Skeletal muscle cell (primary cell): ENCODE measurements at regions not wholly inside any gene's neighbourhood (a gene's known extent, or its start where the extent isn't known, plus 50 kb on each side); places are given as distances from the start of the nearest gene placed in this dataset.
A peak's percentile ranks its signal among the peaks of the same experiment; 100 is the strongest.

Experiments used
- DNase-seq: peaks from one replicate; pipeline ENCODE4 v3.0.0-alpha.2; 2010; ENCODE audit warnings: low read depth
- H3K4me3 ChIP-seq: 2 replicates; pipeline ENCODE4 v1.5.1; 2011; ENCODE audit warnings: low read depth, mild to moderate bottlenecking, control low read depth, low read length, moderate library complexity

DNA sequence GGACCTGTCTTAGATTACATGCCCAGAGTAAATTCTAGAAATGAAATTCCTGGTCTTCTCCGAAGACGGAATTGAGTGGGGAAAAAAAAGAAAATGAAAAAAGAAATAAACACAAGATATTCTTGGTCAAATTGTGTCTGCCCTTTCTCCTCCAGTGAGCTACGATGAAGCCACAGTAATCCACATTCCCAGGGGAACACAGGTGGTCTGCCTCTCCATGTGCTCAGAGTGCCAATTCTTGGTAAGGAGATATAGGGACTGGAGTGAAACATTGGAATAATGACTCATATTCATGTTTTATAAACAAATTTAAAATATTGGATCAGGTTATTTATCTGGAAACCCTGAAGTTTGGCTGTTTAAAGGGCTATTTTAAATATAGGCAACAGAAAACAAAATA, 54.2 kb upstream of the MGST2 start:
- DNase-seq = no peak
- no peak overlapping the region for H3K4me3 ChIP-seq

DNA sequence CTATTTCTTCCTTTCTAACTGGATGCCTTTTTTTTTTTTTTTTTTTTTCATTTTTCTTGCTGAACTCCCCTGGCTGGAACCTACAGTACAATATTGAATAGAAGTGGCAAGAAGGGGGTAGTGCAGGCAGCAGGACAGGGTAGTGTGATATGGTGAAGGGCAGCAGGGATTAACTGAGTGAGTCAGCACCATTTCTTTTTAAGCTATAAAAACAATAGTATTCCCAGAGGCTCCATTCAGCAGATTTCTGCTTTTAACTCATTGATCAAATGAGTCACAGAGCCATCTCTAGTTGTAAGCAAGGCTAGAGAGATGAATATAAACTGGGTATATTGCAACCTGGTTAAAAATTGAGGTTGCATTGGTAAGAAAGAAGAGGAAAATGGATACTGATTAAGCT, 53.6 kb upstream of the SETD7 start:
- DNase-seq = peak; percentile 75
- H3K4me3 ChIP-seq = no peak overlapping the region

- DNase-seq = no peak
- H3K4me3 ChIP-seq = no peak overlapping the region
Measured at GRCh38 chr4:139607502-139608060, 51.6 kb upstream of the SETD7 start.

- peak; percentile 63 for DNase-seq
- H3K4me3 ChIP-seq = no peak overlapping the region
Measured at GRCh38 chr4:139606579-139607501, 50.8 kb upstream of the SETD7 start.

DNA sequence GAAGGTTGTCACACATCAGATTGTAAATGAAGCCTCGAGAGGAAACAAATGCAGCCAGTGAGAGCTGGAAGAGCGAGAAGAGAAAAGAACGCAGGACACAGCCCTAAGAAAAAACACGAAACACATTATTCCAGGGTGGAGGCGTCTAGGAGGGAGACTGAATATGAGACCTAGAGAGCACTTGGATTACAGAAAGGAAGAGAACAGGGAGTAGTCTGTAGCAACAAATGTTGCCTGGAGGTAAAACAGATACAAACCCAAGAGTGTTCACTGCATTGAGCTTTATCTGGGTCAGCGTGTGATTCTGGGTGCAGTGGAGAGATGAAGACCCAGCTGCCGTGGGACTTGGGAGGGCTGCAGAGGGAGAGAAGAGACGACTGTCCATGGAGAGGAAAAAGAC, 50.1 kb upstream of the SETD7 start:
- DNase-seq = no peak
- H3K4me3 ChIP-seq = no peak overlapping the region
